ENCODE measurements at regions not wholly inside any gene's neighbourhood (a gene's known extent, or its start where the extent isn't known, plus 50 kb on each side); places are given as distances from the start of the nearest gene placed in this dataset.

GRCh38 chrX:122252454-122252853 lies 931.6 kb upstream of the GRIA3 start:
- TF ChIP-seq POLR2A (IDR thresholded peaks at IDR 0.05) = no peak
- no peak for TF ChIP-seq CTCF (IDR thresholded peaks at IDR 0.05)
